ENCODE measurements at regions not wholly inside any gene's neighbourhood (a gene's known extent, or its start where the extent isn't known, plus 50 kb on each side); places are given as distances from the start of the nearest gene placed in this dataset.

DNA sequence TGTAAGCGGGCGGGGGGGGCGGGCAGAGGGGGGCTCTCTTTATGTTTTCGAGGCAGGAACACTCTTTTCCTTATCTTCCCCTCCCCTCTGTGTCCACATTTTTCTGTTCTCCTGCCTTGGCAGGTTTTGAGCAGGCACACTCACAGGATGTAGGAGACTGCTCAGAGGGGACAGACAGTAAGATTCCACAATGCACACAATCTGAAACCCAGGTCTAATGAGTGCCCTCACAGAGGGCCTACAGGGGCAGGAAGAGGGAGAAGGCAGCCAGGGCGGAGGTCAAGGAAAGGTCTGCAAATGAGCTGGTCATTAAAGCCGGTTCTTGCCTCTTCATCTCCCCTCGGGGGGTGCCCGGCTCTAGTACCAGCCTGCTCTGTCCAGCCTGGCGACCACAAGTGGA lies 106.1 kb upstream of the ATP6AP2 start:
- TF ChIP-seq, protein P1, sequence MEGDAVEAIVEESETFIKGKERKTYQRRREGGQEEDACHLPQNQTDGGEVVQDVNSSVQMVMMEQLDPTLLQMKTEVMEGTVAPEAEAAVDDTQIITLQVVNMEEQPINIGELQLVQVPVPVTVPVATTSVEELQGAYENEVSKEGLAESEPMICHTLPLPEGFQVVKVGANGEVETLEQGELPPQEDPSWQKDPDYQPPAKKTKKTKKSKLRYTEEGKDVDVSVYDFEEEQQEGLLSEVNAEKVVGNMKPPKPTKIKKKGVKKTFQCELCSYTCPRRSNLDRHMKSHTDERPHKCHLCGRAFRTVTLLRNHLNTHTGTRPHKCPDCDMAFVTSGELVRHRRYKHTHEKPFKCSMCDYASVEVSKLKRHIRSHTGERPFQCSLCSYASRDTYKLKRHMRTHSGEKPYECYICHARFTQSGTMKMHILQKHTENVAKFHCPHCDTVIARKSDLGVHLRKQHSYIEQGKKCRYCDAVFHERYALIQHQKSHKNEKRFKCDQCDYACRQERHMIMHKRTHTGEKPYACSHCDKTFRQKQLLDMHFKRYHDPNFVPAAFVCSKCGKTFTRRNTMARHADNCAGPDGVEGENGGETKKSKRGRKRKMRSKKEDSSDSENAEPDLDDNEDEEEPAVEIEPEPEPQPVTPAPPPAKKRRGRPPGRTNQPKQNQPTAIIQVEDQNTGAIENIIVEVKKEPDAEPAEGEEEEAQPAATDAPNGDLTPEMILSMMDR (IDR thresholded peaks at IDR 0.05), result no peak
- no peak for TF ChIP-seq POLR2A (IDR thresholded peaks at IDR 0.05)

All from adrenal gland (tissue), 5 donors.